GM10266 (cell line): ENCODE measurements at regions not wholly inside any gene's neighbourhood (a gene's known extent, or its start where the extent isn't known, plus 50 kb on each side); places are given as distances from the start of the nearest gene placed in this dataset.

Source experiments
- DNase-seq: peaks from one replicate; pipeline ENCODE4 v3.0.0; 2012; ENCODE audit errors: extremely low spot score
- CTCF ChIP-seq: IDR thresholded peaks from 2 replicates; pipeline ENCODE4 v1.5.1; 2012; ENCODE audit warnings: mild to moderate bottlenecking, low read depth; ENCODE audit not compliant: control insufficient read depth, insufficient read depth; ENCODE audit errors: missing control alignments

GRCh38 chr2:128640845-128641360 is 322.2 kb upstream of the HS6ST1 start:
- no peak for DNase-seq
- TF ChIP-seq CTCF = no peak

GRCh38 chr2:128641421-128642080 is 322.9 kb upstream of the HS6ST1 start:
- DNase-seq = no peak
- TF ChIP-seq CTCF = no peak

GRCh38 chr2:128642316-128642715 is 323.6 kb upstream of the HS6ST1 start:
- no peak for TF ChIP-seq CTCF
- no peak for DNase-seq

- no peak for TF ChIP-seq CTCF
- DNase-seq = no peak
Measured at GRCh38 chr2:128642821-128643220, 324.2 kb upstream of the HS6ST1 start.

GRCh38 chr2:128643221-128644065 is 324.8 kb upstream of the HS6ST1 start:
- no peak for DNase-seq

GRCh38 chr2:128644156-128644555 is 325.5 kb upstream of the HS6ST1 start:
- DNase-seq = no peak
- TF ChIP-seq CTCF = no peak

More at GRCh38 chr2:128643221-128644065, 324.8 kb upstream of the HS6ST1 start:
- TF ChIP-seq CTCF = no peak

GRCh38 chr2:128644718-128645256 is 326.1 kb upstream of the HS6ST1 start:
- DNase-seq = no peak
- no peak for TF ChIP-seq CTCF
